NCI-H2029 treated with DMSO at 0.1 percent for 48 hours (cell line): ENCODE measurements at regions not wholly inside any gene's neighbourhood (a gene's known extent, or its start where the extent isn't known, plus 50 kb on each side); places are given as distances from the start of the nearest gene placed in this dataset.
"Not testable (repeated sequence)": the region's sequence is repeated elsewhere in the genome, so short reads cannot be mapped to it uniquely, and the experiment has no call there.

Experiments used
- DNase-seq: peaks from one replicate; lab custom pipeline; 2025; lab: John Stamatoyannopoulos, UW

GRCh38 chr2:188645986-188646385, 328.2 kb upstream of the COL3A1 start:
- no peak for DNase-seq

DNA sequence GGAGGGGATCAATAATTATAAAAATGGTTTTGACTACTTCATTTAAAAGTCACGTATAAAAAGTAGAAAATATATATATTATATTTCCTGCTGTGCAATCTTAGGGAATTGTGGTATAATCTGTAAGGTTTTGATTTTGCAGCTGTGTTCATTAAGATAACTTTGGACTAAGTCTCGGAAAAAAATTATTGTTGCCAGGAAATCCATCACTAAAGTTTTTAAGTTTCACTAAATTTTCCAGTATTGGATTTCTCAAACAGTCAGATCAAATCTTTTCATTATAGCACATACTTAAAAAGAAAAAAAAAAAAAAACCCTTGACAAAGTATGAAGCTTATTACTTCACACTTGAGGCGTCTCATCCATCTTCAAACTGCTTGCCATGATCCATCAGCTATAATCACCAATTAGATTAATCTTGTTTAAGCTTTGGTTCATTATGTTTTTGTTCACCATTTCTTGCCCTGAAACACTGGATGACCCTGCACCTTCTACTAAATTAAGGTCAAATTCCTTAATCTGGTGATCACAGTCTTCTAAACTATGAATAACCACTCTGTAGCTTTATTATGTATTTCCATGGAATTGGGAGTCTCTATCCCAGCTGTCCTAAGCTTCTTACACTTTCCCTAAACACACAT, 326.6 kb upstream of the COL3A1 start:
- DNase-seq = no peak

DNA sequence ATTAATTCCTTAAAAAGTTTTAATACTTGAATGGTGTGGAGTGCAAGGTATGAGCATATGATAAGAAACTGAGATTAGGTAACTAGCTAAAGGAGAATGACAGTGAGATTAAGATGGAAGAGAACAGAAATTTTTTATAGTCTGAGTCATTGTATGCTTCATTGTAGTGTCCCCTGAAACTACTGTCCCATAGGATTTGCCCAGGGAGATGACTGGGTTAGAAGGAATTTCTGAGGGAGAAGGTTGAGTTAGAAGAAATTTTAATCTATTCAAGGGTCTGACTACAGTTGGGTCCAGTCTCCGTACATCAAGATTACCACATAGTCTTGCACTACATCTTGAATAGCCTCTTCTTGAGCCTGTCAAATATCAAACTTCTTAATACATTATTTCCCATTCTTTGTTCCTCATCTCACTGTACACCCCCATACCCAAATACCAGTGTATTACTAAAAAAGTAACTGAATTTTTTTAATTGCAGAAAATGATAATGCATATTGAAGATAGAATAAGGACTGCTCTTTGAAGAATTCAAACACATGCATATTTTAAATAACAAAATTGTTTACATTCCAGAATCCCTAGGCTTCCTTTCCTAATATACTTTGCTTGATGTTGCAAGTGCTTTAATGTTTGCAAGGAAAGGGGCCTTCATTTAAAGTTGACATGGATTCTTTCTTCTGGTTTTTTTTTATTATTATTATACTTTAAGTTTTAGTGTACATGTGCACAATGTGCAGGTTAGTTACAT, 314.3 kb upstream of the COL3A1 start:
- DNase-seq = no peak

GRCh38 chr2:188663301-188663700, 310.9 kb upstream of the COL3A1 start:
- no peak for DNase-seq

DNA sequence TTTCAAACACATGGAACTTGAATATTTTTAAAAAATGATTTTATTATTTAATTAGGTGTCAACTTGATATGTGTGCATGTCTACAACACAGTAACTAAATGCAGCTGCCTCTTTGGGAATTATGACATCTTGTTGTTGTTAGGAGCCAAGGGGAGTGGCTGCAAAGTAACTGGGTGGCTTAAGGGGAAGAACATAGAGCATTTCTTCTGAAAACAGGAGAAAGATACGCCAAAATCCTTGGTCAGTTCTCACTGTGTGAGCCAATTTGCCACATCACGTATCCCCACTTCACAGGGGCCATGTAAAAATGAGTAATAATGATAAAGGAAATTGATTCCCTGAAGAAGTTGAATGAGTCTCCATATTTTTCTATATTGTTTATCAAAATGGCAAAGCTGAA, 309.8 kb upstream of the COL3A1 start:
- no peak for DNase-seq

GRCh38 chr2:188664951-188665595, 309.1 kb upstream of the COL3A1 start:
- no peak for DNase-seq

DNA sequence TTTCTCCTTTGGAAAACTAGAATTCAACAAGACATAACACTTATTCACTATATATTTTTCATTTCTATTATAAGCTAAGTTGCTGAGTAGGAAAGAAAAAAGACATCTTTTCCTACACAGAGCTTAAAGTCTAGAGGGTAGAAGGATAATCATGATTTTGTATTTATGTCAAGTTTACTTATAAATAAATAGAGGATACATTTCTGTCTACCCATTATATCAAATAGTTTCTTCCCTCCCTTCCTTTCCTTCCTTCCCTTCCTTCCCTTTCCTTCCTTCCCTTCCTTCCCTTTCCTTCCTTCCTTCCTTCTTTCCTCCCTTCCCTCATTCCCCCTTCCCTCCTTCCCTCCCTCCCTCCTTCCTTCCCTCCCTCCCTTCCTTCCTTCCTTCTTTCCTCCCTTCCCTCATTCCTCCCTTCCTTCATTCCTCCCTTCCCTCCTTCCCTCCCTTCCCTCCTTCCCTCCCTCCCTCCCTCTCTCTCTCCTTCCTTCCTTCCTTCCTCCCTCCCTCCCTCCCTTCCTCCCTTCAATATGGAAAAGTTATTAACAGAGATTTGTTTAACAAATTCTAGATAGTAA, 308.4 kb upstream of the COL3A1 start:
- DNase-seq = no peak

GRCh38 chr2:188666503-188666902, 307.7 kb upstream of the COL3A1 start:
- no peak for DNase-seq

DNA sequence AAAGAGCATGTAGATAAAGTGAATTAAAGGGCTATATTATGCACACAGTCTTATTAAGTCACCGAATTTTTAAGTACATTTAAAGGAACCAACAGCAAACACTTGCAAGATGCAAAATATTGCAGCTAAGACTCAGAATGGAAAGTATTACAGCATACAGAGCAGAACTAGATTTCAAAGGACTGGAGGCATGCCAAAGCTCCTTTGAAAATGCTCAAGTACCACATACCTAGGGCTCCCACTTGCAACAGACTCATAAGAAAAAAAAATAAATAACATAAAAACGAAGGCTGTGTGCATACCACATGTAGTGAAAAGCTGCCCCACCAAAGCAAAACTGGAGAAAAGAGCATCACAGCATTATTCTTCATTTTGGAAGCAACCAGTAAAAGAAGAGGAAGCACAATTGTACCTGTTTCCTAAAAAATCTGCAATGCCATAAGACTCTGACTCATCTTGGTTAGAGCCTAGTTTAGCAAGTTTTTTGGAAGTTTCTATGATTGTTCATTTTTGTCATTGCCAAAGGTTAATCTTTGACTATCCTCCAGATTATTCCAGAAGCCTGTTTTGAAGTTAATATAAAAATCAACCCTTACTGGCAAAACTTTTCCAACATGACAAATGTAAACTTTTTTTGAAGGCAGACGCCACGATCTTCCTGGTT, 306.0 kb upstream of the COL3A1 start:
- DNase-seq = no peak

DNA sequence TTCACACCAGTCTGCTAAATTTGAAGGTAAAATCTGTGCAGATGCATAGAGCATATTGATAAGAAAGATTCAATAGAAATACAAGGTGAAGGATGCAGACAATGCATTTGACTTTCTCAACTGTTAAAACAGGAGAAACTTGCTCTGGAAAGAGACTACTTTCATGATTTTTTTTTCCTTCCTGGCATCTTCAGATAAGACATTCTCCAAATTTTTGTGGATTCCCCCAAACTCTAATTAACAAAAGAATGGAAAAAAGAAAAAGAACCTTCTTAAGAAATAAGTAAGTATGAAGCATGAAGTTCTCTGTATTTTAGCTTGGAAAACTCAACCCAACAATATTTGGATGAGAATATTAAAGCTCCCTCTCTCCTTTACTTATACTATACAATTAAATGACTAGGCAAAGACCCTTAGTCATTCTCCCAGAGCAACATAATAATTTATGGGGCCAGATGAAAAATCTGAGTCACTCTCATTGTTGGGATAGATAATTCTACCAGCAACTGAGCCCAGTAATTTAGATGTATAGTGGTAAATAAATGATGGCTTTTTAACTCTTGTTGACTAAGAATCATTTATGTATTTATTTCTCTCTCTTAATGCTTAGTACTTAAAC, 298.7 kb upstream of the COL3A1 start:
- no peak for DNase-seq

- no peak for DNase-seq
Observed at GRCh38 chr2:188676010-188676400, 298.2 kb upstream of the COL3A1 start.

DNA sequence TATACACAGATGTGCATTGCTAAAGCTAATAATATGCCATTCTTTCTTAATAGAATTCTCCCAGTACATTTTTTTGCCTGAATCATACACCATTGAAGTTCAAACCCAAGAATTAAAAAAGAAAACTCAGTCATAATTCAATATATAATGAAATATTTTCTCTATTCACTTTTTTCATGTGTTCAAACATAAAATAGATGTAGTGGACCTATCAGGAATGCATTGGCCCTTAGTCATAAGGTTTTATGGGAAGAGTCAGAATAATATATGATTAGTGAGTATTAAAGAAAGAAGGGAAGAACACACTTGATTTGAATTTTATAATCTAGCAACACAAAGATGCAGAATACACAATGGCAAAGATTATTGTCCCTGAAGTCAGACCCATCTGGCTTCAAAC, 297.0 kb upstream of the COL3A1 start:
- DNase-seq = no peak

DNA sequence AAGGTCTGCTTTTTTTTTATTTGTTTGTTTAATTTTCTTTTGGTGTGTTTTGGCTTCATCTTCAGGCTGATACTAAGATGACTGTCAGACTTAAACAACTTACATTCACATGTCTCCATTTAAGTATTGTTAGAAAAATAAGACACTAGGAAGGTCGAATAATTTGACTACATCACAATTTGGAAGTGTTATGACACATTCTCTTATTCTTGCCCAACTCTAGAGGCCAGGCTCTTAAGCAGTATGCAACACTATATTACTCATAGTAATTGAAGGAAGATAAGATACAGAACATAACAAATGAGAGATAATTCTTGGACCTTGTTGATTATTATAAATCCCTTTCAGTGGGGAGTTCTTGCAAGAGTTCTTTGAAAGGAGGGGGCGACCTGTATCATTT, 295.3 kb upstream of the COL3A1 start:
- no peak for DNase-seq

DNA sequence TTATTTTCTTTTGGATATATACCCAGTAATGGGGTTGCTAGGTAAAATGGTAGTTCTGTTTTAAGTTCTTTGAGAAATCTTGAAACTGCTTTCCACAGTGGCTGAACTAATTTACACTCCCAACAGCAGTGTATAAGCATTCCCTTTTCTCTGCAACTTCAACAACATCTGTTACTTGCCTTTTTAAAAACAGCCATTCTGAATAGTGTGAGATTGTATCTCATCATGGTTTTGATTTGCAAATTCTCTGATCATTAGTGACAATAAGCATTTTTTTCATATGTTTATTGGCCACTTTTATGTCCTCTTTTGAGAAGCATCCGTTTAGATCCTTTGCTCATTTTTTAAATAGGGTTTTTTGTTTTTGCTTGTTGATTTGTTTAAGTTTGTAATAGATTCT, 291.3 kb upstream of the COL3A1 start:
- DNase-seq = no peak

GRCh38 chr2:188684795-188685194, 289.4 kb upstream of the COL3A1 start:
- DNase-seq = no peak

DNA sequence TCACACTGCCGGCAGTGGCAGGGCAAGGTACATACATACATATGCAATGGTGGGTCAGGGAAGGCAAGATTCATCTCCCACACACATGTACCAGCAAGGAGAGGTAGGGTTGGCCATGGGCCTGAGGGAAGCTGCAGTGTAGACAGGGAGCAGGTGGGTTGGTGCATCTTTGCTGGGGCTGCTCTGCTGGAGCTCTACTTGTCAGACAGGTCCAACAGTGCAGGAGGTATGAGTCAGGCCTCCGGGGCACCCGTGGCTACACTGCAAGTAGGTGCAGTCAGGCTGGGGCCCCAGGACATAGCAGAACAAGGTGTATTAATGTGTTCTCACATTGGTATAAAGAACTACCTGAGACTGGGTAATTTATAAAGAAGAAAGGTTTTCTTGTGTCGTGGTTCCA, 281.1 kb upstream of the COL3A1 start:
- DNase-seq = no peak

- no peak for DNase-seq
Observed at GRCh38 chr2:188693771-188694170, 280.4 kb upstream of the COL3A1 start.

- no peak for DNase-seq
Observed at GRCh38 chr2:188695953-188696352, 278.2 kb upstream of the COL3A1 start.

DNA sequence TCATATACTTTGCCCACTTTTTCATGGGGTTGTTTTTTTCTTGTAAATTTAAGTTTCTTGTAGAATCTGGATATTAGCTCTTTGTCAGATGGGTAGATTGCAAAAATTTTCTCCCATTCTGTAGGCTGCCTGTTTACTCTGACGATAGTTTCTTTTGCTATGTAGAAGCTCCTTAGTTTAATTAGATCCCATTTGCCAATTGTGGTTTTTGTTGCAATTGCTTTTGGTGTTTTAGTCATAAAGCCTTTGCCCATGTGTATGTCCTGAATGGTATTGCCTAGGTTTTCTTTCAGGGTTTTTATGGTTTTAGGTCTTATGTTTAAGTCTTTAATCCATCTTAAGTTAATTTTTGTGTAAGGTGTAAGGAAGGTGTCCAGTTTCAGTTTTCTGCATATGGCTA, 276.0 kb upstream of the COL3A1 start:
- DNase-seq = not testable (repeated sequence)

GRCh38 chr2:188701836-188702235, 272.3 kb upstream of the COL3A1 start:
- no peak for DNase-seq

GRCh38 chr2:188705191-188705590, 269.0 kb upstream of the COL3A1 start:
- DNase-seq = no peak

GRCh38 chr2:188713961-188714360, 260.2 kb upstream of the COL3A1 start:
- no peak for DNase-seq
